Bronchial epithelial cell (primary cell): ENCODE measurements at regions not wholly inside any gene's neighbourhood (a gene's known extent, or its start where the extent isn't known, plus 50 kb on each side); places are given as distances from the start of the nearest gene placed in this dataset.

Experiments
- DNase-seq: peaks from one replicate; pipeline ENCODE4 v3.0.0-alpha.2; 2010; ENCODE audit warnings: low read depth
- FAIRE-seq: peaks from 2 replicates; lab custom pipeline; 2011; peaks lifted over from hg19 to GRCh38; lab: Jason Lieb, UNC
- H3K27me3 ChIP-seq: 2 replicates; pipeline ENCODE4 v1.5.1; 2011; ENCODE audit warnings: low read length; ENCODE audit not compliant: control insufficient read depth, insufficient read depth
- H3K36me3 ChIP-seq: 2 replicates; pipeline ENCODE4 v1.5.1; 2011; ENCODE audit warnings: low read length; ENCODE audit not compliant: control insufficient read depth, insufficient read depth
- H3K4me3 ChIP-seq: 2 replicates; pipeline ENCODE4 v1.5.1; 2011; ENCODE audit warnings: mild to moderate bottlenecking, low read depth, low read length, control low read depth
- TF ChIP-seq, protein P1 (sequence below): IDR thresholded peaks from 2 replicates; pipeline ENCODE4 v1.5.1; 2011; ENCODE audit warnings: mild to moderate bottlenecking, moderate library complexity, low read length, control low read depth, inconsistent platforms; ENCODE audit not compliant: insufficient read depth, severe bottlenecking

- FAIRE-seq (peak; percentile 23), DNase-seq (no peak)
- Histone ChIP-seq H3K27me3 (no peaks in the 10 kb centered on the region), H3K36me3 (peaks cover 23% of the 10 kb centered on the region), H3K4me3 (no peak overlapping the region)
- TF ChIP-seq, protein P1, sequence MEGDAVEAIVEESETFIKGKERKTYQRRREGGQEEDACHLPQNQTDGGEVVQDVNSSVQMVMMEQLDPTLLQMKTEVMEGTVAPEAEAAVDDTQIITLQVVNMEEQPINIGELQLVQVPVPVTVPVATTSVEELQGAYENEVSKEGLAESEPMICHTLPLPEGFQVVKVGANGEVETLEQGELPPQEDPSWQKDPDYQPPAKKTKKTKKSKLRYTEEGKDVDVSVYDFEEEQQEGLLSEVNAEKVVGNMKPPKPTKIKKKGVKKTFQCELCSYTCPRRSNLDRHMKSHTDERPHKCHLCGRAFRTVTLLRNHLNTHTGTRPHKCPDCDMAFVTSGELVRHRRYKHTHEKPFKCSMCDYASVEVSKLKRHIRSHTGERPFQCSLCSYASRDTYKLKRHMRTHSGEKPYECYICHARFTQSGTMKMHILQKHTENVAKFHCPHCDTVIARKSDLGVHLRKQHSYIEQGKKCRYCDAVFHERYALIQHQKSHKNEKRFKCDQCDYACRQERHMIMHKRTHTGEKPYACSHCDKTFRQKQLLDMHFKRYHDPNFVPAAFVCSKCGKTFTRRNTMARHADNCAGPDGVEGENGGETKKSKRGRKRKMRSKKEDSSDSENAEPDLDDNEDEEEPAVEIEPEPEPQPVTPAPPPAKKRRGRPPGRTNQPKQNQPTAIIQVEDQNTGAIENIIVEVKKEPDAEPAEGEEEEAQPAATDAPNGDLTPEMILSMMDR, result no peak
These were observed 108.2 kb downstream of the NCOR2 start for GRCh38 chr12:124458992-124459851.

- TF ChIP-seq, protein P1, result no peak
- FAIRE-seq, result no peak
- Histone ChIP-seq H3K4me3 (no peak overlapping the region), H3K27me3 (no peaks in the 10 kb centered on the region), H3K36me3 (peaks cover 21% of the 10 kb centered on the region)
- no peak for DNase-seq
These were observed 109.0 kb downstream of the NCOR2 start for GRCh38 chr12:124458220-124458991.

GRCh38 chr12:124457287-124458219 is 109.9 kb downstream of the NCOR2 start:
- Histone ChIP-seq H3K4me3 (no peak overlapping the region), H3K36me3 (peaks cover 21% of the 10 kb centered on the region), H3K27me3 (no peaks in the 10 kb centered on the region)
- TF ChIP-seq, protein P1, result no peak
- FAIRE-seq (no peak), DNase-seq (no peak)

- no peak overlapping the region for H3K4me3 ChIP-seq
- no peaks in the 10 kb centered on the region for H3K27me3 ChIP-seq
- DNase-seq (no peak), FAIRE-seq (no peak)
- peaks cover 20% of the 10 kb centered on the region for H3K36me3 ChIP-seq
- TF ChIP-seq, protein P1, result no peak
These were observed 110.7 kb downstream of the NCOR2 start for GRCh38 chr12:124456652-124457152.

DNA sequence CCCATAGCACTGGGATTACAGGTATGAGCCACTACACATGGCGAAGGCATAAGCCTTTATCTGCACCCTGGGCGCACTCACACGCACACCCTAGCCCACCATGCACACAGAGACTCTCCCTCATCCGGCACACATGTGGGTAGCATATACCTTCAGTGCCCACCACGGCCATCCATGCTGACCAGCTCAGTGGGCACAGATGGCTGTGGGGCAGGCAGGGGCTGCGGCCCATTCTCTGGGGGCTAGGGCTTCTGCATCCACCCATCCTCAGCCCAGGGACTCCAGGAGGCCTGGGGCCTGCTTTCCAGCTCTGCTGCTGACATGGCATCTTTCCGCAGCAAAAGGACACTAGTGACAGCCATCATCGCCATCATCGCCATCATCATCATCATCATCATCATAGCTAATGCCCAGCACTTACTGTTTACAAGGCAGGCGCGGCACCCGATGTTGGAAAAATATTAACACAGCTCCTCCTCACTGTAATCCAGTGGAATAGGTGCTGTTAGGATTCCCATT is 111.2 kb downstream of the NCOR2 start:
- Histone ChIP-seq H3K36me3 (peaks cover 20% of the 10 kb centered on the region), H3K4me3 (no peak overlapping the region), H3K27me3 (no peaks in the 10 kb centered on the region)
- TF ChIP-seq, protein P1, result no peak
- no peak for DNase-seq
- FAIRE-seq, result no peak
